CD4-positive, CD25-positive, alpha-beta regulatory T cell (primary cell): ENCODE measurements at regions not wholly inside any gene's neighbourhood (a gene's known extent, or its start where the extent isn't known, plus 50 kb on each side); places are given as distances from the start of the nearest gene placed in this dataset.
"Not testable (repeated sequence)": the region's sequence is repeated elsewhere in the genome, so short reads cannot be mapped to it uniquely, and the experiment has no call there.

Experiments
- ATAC-seq, 2 donors: fragments of 150-1000 bp; cut with Tn5 transposase; one replicate each; pipeline ENCODE4 v1.10.0; 2021; ENCODE audit warnings: low read depth in 2 of 2, moderate number of reproducible peaks in 2 of 2, moderate library complexity in 1 of 2
- DNase-seq, 3 donors: peaks; one replicate each; pipeline versions ENCODE4 v3.0.0 to v3.0.0-alpha.2; 2012 to 2022; ENCODE audit warnings: mixed read lengths in 1 of 3
- H3K27ac ChIP-seq: one replicate; pipeline ENCODE4 v1.7.0; 2013; ENCODE audit warnings: mild to moderate bottlenecking, low read length; ENCODE audit not compliant: insufficient read depth, poor library complexity, severe bottlenecking
- H3K27me3 ChIP-seq: one replicate; pipeline ENCODE4 v1.7.0; 2013; ENCODE audit warnings: low read length; ENCODE audit not compliant: control insufficient read depth, insufficient read depth
- H3K36me3 ChIP-seq: one replicate; pipeline ENCODE4 v1.7.0; 2013; ENCODE audit warnings: mild to moderate bottlenecking, low read length, moderate library complexity; ENCODE audit not compliant: control insufficient read depth, insufficient read depth
- H3K4me1 ChIP-seq: 2 replicates; pipeline ENCODE4 v1.7.0; 2013; ENCODE audit warnings: mild to moderate bottlenecking, low read length; ENCODE audit not compliant: insufficient read depth, control insufficient read depth, poor library complexity, severe bottlenecking
- H3K4me3 ChIP-seq: one replicate; pipeline ENCODE4 v1.7.0; 2013; ENCODE audit warnings: low read depth, mild to moderate bottlenecking, low read length, moderate library complexity
- H3K9me3 ChIP-seq, 2 experiments: 1 replicate in 1 of 2; 2 replicates in 1 of 2; pipeline ENCODE4 v1.7.0; 2013; ENCODE audit warnings: low read length in 2 of 2, mild to moderate bottlenecking in 1 of 2, moderate library complexity in 1 of 2; ENCODE audit not compliant: control insufficient read depth in 2 of 2
- H3K27ac Mint-ChIP-seq, 3 donors: one replicate each; pipeline ENCODE4 v1.8.0; 2020 to 2022; ENCODE audit warnings: mild to moderate bottlenecking in 3 of 3, mixed read lengths in 3 of 3, moderate library complexity in 2 of 3
- H3K27me3 Mint-ChIP-seq: one replicate; pipeline ENCODE4 v1.8.0; 2022; ENCODE audit warnings: mild to moderate bottlenecking, mixed read lengths
- H3K36me3 Mint-ChIP-seq: one replicate; pipeline ENCODE4 v1.8.0; 2020; ENCODE audit warnings: mixed read lengths
- H3K4me1 Mint-ChIP-seq, 4 donors: one replicate each; pipeline ENCODE4 v1.8.0; 2020 to 2022; ENCODE audit warnings: mixed read lengths in 4 of 4, mild to moderate bottlenecking in 1 of 4
- H3K4me3 Mint-ChIP-seq, 4 donors: one replicate each; pipeline ENCODE4 v1.8.0; 2020 to 2022; ENCODE audit warnings: mild to moderate bottlenecking in 4 of 4, mixed read lengths in 4 of 4, moderate library complexity in 3 of 4
- H3K9me3 Mint-ChIP-seq, 7 donors: one replicate each; pipeline ENCODE4 v1.8.0; 2020 to 2022; ENCODE audit warnings: mixed read lengths in 7 of 7, mild to moderate bottlenecking in 3 of 7, moderate library complexity in 2 of 7

GRCh38 chr5:111834926-111835599, 78.1 kb upstream of the NREP start:
- no peaks in the 10 kb centered on the region for H3K9me3 ChIP-seq
- Mint-ChIP-seq H3K27ac (no peak overlapping the region), H3K4me1 (no peaks in the 10 kb centered on the region), H3K36me3 (no peaks in the 10 kb centered on the region), H3K9me3 (peaks cover 0 to 3% (median 0%) of the 10 kb centered on the region in 7 donors), H3K4me3 (no peak overlapping the region), H3K27me3 (peaks cover 5% of the 10 kb centered on the region)
- H3K4me3 ChIP-seq, result no peak overlapping the region
- no peaks in the 10 kb centered on the region for H3K27me3 ChIP-seq
- no peaks in the 10 kb centered on the region for H3K4me1 ChIP-seq
- no peak overlapping the region for H3K27ac ChIP-seq
- no peak for DNase-seq
- ATAC-seq, result no peak
- H3K36me3 ChIP-seq, result no peaks in the 10 kb centered on the region

DNA sequence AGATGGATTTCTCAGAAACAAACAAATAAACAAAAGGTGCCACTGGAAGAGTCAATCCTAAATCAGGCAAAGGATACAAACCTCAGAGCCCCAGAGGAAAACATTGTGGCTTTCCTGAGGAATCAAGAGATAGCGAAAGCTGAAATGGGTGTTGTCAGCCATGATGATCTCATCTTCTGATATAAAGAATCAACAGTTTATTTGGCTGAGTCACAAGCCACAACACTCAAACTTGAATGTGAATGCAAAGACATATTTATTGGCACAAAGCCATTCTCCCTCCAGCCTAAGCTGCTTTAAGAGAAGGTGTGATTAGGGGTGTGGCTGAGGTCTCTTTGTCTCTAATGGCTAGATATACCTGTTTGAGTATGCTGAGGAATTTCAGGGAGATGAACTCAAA, 73.3 kb upstream of the NREP start:
- Mint-ChIP-seq H3K9me3 (peaks cover 0 to 3% (median 0%) of the 10 kb centered on the region in 7 donors), H3K27me3 (peaks cover 4% of the 10 kb centered on the region), H3K4me3 (no peak overlapping the region), H3K27ac (no peak overlapping the region), H3K4me1 (no peaks in the 10 kb centered on the region), H3K36me3 (no peaks in the 10 kb centered on the region)
- Histone ChIP-seq H3K27ac (no peak overlapping the region), H3K36me3 (no peaks in the 10 kb centered on the region), H3K4me3 (no peak overlapping the region), H3K9me3 (no peaks in the 10 kb centered on the region), H3K27me3 (no peaks in the 10 kb centered on the region), H3K4me1 (no peaks in the 10 kb centered on the region)
- ATAC-seq (no peak), DNase-seq (no peak)

DNA sequence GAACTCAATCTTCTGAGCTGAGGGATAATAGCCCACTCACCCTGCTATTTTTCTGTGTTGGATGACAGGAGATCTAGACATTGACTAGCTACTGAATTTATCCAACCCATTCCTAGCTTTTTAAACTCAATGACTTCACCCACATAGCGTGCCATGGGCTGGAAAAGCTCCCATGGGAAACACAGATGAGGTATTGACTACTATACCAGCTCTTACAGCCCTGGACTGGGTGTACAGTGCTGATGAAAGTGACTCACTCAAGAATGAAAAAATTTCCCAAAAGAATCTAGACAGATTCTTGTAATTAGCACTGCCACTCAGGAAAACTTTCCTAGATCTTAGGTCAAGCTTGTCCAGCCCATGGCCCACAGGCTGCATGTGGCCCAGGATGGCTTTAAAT, 72.7 kb upstream of the NREP start:
- peaks cover 0 to 3% (median 0%) of the 10 kb centered on the region in 7 donors for H3K9me3 Mint-ChIP-seq
- no peak for ATAC-seq
- no peak overlapping the region for H3K27ac ChIP-seq
- no peaks in the 10 kb centered on the region for H3K27me3 ChIP-seq
- H3K4me3 ChIP-seq, result no peak overlapping the region
- no peak overlapping the region for H3K4me3 Mint-ChIP-seq
- no peaks in the 10 kb centered on the region for H3K36me3 Mint-ChIP-seq
- H3K27ac Mint-ChIP-seq, result no peak overlapping the region
- H3K4me1 ChIP-seq, result no peaks in the 10 kb centered on the region
- no peak for DNase-seq
- no peaks in the 10 kb centered on the region for H3K36me3 ChIP-seq
- no peaks in the 10 kb centered on the region for H3K4me1 Mint-ChIP-seq
- peaks cover 4% of the 10 kb centered on the region for H3K27me3 Mint-ChIP-seq
- H3K9me3 ChIP-seq, result no peaks in the 10 kb centered on the region

DNA sequence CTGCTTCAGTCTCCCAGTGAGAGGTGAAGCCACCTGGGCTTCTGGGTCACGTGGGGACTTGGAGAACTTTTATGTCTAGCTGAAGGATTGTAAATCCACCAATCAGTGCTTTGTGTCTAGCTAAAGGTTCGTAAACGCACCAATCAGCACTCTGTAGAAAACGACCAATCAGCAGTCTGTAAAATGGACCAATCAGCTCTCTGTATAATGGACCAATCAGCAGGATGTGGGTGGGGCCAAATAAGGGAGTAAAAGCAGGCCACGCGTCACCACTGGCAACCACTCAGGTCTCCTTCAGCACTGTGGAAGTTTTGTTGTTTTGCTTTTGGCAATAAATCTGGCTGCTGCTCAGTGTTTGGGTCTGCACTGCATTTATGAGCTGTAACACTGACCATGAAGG, 69.1 kb upstream of the NREP start:
- H3K27me3 Mint-ChIP-seq, result peaks cover 4% of the 10 kb centered on the region
- peaks cover 0 to 3% (median 0%) of the 10 kb centered on the region in 7 donors for H3K9me3 Mint-ChIP-seq
- Histone ChIP-seq H3K4me3 (no peak overlapping the region), H3K9me3 (no peaks in the 10 kb centered on the region), H3K4me1 (no peaks in the 10 kb centered on the region), H3K36me3 (no peaks in the 10 kb centered on the region), H3K27ac (no peak overlapping the region), H3K27me3 (no peaks in the 10 kb centered on the region)
- no peak overlapping the region for H3K27ac Mint-ChIP-seq
- ATAC-seq (no peak), DNase-seq (no peak)
- H3K4me3 Mint-ChIP-seq, result no peak overlapping the region
- H3K36me3 Mint-ChIP-seq, result no peaks in the 10 kb centered on the region
- H3K4me1 Mint-ChIP-seq, result no peaks in the 10 kb centered on the region

- no peak overlapping the region for H3K27ac ChIP-seq
- Mint-ChIP-seq H3K27ac (no peak overlapping the region), H3K27me3 (no peaks in the 10 kb centered on the region), H3K9me3 (peaks cover 0 to 7% (median 2%) of the 10 kb centered on the region in 7 donors), H3K4me3 (no peak overlapping the region), H3K36me3 (no peaks in the 10 kb centered on the region), H3K4me1 (no peaks in the 10 kb centered on the region)
- H3K9me3 ChIP-seq, result no peaks in the 10 kb centered on the region
- no peaks in the 10 kb centered on the region for H3K36me3 ChIP-seq
- H3K27me3 ChIP-seq, result no peaks in the 10 kb centered on the region
- no peaks in the 10 kb centered on the region for H3K4me1 ChIP-seq
- ATAC-seq (no peak), DNase-seq (no peak)
- H3K4me3 ChIP-seq, result no peak overlapping the region
These were observed 63.1 kb upstream of the NREP start for GRCh38 chr5:111820072-111820471.

- not testable (repeated sequence) for H3K4me3 Mint-ChIP-seq, H3K4me1 Mint-ChIP-seq, H3K4me3 ChIP-seq, H3K36me3 ChIP-seq, H3K27ac Mint-ChIP-seq, ATAC-seq, H3K27ac ChIP-seq, H3K4me1 ChIP-seq, H3K27me3 ChIP-seq, H3K36me3 Mint-ChIP-seq, H3K27me3 Mint-ChIP-seq, DNase-seq, H3K9me3 ChIP-seq, H3K9me3 Mint-ChIP-seq
These were observed 62.0 kb upstream of the NREP start for GRCh38 chr5:111819028-111819427.

- no peaks in the 10 kb centered on the region for H3K9me3 ChIP-seq
- Mint-ChIP-seq H3K27me3 (no peaks in the 10 kb centered on the region), H3K4me1 (no peaks in the 10 kb centered on the region), H3K36me3 (no peaks in the 10 kb centered on the region), H3K4me3 (no peak overlapping the region), H3K9me3 (peaks cover 0 to 6% (median 2%) of the 10 kb centered on the region in 7 donors), H3K27ac (no peak overlapping the region)
- no peaks in the 10 kb centered on the region for H3K4me1 ChIP-seq
- ATAC-seq, result no peak
- no peaks in the 10 kb centered on the region for H3K27me3 ChIP-seq
- no peak overlapping the region for H3K4me3 ChIP-seq
- DNase-seq, result no peak
- no peak overlapping the region for H3K27ac ChIP-seq
- no peaks in the 10 kb centered on the region for H3K36me3 ChIP-seq
These were observed 56.5 kb upstream of the NREP start for GRCh38 chr5:111813537-111813936.

- no peaks in the 10 kb centered on the region for H3K36me3 Mint-ChIP-seq
- no peak overlapping the region for H3K27ac Mint-ChIP-seq
- no peaks in the 10 kb centered on the region for H3K27me3 ChIP-seq
- no peaks in the 10 kb centered on the region for H3K27me3 Mint-ChIP-seq
- DNase-seq, result no peak
- no peak overlapping the region for H3K4me3 ChIP-seq
- H3K9me3 ChIP-seq, result no peaks in the 10 kb centered on the region
- no peak overlapping the region for H3K4me3 Mint-ChIP-seq
- H3K36me3 ChIP-seq, result no peaks in the 10 kb centered on the region
- ATAC-seq, result no peak
- no peaks in the 10 kb centered on the region for H3K4me1 Mint-ChIP-seq
- H3K9me3 Mint-ChIP-seq, result peaks cover 0 to 6% (median 2%) of the 10 kb centered on the region in 7 donors
- H3K4me1 ChIP-seq, result no peaks in the 10 kb centered on the region
- no peak overlapping the region for H3K27ac ChIP-seq
These were observed 53.1 kb upstream of the NREP start for GRCh38 chr5:111810112-111810511.
